IMR-90 (cell line): ENCODE measurements at regions not wholly inside any gene's neighbourhood (a gene's known extent, or its start where the extent isn't known, plus 50 kb on each side); places are given as distances from the start of the nearest gene placed in this dataset.

Experiments used
- ATAC-seq: fragments of 200-7000 bp; cut with Tn5 transposase; 2 replicates; pipeline ENCODE4 v1.9.1; 2020; ENCODE audit warnings: low read depth, mild to moderate bottlenecking, moderate library complexity
- BruUV-seq: library from RNA; stranded (reverse); fragments of 400-500 nt; replicated peaks from 2 replicates; lab custom pipeline; 2021; lab: Mats Ljungman, UMichigan
- CTCF ChIA-PET: fragments of 300-600 bp; formaldehyde crosslinking; extraction: SDS; loops from one replicate; lab custom pipeline; 2021; ENCODE audit warnings: antibody characterized with exemption; lab: Yijun Ruan, JAX
- POLR2A ChIA-PET: fragments of 300-600 bp; sonication (Branson Sonifier 250); formaldehyde crosslinking; loops from one replicate; lab custom pipeline; 2022; ENCODE audit warnings: antibody characterized with exemption; ENCODE audit not compliant: unreplicated experiment; lab: Charles Lee
- DNase-seq: peaks from one replicate; pipeline ENCODE4 v3.0.0; 2013
- H2AFZ ChIP-seq: replicated peaks from 2 replicates; pipeline ENCODE3; 2013; ENCODE audit warnings: low read length, mild to moderate bottlenecking; ENCODE audit not compliant: poor library complexity
- H2AK5ac ChIP-seq: 2 replicates; pipeline ENCODE4 v1.6.1; 2013; ENCODE audit warnings: low read depth, low read length, inconsistent platforms
- H2AK9ac ChIP-seq: replicated peaks from 2 replicates; pipeline ENCODE3; 2013; ENCODE audit warnings: mild to moderate bottlenecking, low read depth, low read length, moderate library complexity; ENCODE audit not compliant: poor library complexity
- H2BK120ac ChIP-seq: 2 replicates; pipeline ENCODE4 v1.6.1; 2013; ENCODE audit warnings: low read depth, low read length, inconsistent platforms
- H2BK15ac ChIP-seq: 3 replicates; pipeline ENCODE4 v1.6.1; 2013; ENCODE audit warnings: low read depth, low read length, inconsistent platforms
- H2BK20ac ChIP-seq: 2 replicates; pipeline ENCODE4 v1.6.1; 2013; ENCODE audit warnings: low read depth, mild to moderate bottlenecking, inconsistent platforms, low read length, moderate library complexity
- H2BK5ac ChIP-seq: 2 replicates; pipeline ENCODE4 v1.6.1; 2013; ENCODE audit warnings: mild to moderate bottlenecking, low read depth, low read length, inconsistent platforms; ENCODE audit not compliant: poor library complexity, severe bottlenecking
- H3K14ac ChIP-seq: replicated peaks from 2 replicates; pipeline ENCODE4 v1.6.1; 2013; ENCODE audit warnings: low read depth, low read length, inconsistent platforms
- H3K18ac ChIP-seq: 2 replicates; pipeline ENCODE4 v1.6.1; 2013; ENCODE audit warnings: low read depth, low read length, control low read depth
- H3K23ac ChIP-seq: 2 replicates; pipeline ENCODE4 v1.6.1; 2013; ENCODE audit warnings: low read depth, low read length, inconsistent platforms
- H3K27ac ChIP-seq: 2 replicates; pipeline ENCODE4 v1.5.1; 2013; ENCODE audit warnings: mild to moderate bottlenecking, control low read depth, low read length; ENCODE audit not compliant: insufficient read depth
- H3K27me3 ChIP-seq: 2 replicates; pipeline ENCODE4 v1.6.1; 2013; ENCODE audit warnings: low read length; ENCODE audit not compliant: control insufficient read depth, insufficient read depth
- H3K36me3 ChIP-seq: 2 replicates; pipeline ENCODE4 v1.6.1; 2013; ENCODE audit warnings: low read length, mixed read lengths; ENCODE audit not compliant: control insufficient read depth, insufficient read depth
- H3K4ac ChIP-seq: 2 replicates; pipeline ENCODE4 v1.6.1; 2013; ENCODE audit warnings: low read depth, low read length, inconsistent platforms
- H3K4me1 ChIP-seq: 2 replicates; pipeline ENCODE4 v1.6.1; 2013; ENCODE audit warnings: low read length, mixed read lengths; ENCODE audit not compliant: control insufficient read depth, insufficient read depth
- H3K4me2 ChIP-seq: 2 replicates; pipeline ENCODE4 v1.6.1; 2013; ENCODE audit warnings: low read depth, mild to moderate bottlenecking, control low read depth, low read length, moderate library complexity
- H3K4me3 ChIP-seq: 2 replicates; pipeline ENCODE4 v1.5.1; 2013; ENCODE audit warnings: low read depth, mild to moderate bottlenecking, control low read depth, low read length, moderate library complexity; ENCODE audit not compliant: insufficient read depth
- H3K56ac ChIP-seq: 2 replicates; pipeline ENCODE4 v1.6.1; 2013; ENCODE audit warnings: low read length, inconsistent platforms; ENCODE audit not compliant: insufficient read depth; ENCODE audit errors: extremely low read depth
- H3K79me1 ChIP-seq, 2 experiments: 2 replicates each; pipeline ENCODE4 v1.6.1; 2013; ENCODE audit warnings: low read length in 2 of 2, inconsistent platforms in 1 of 2, low read depth in 1 of 2
- H3K9ac ChIP-seq: 2 replicates; pipeline ENCODE4 v1.6.1; 2013; ENCODE audit warnings: low read depth, low read length, control low read depth
- H3K9me1 ChIP-seq: 2 replicates; pipeline ENCODE4 v1.6.1; 2013; ENCODE audit warnings: low read length, inconsistent platforms; ENCODE audit not compliant: insufficient read depth
- H3K9me3 ChIP-seq: 2 replicates; pipeline ENCODE4 v1.6.1; 2013; ENCODE audit warnings: low read length; ENCODE audit not compliant: control insufficient read depth, insufficient read depth
- H4K20me1 ChIP-seq: 2 replicates; pipeline ENCODE4 v1.6.1; 2013; ENCODE audit warnings: low read length, inconsistent platforms; ENCODE audit not compliant: insufficient read depth
- H4K5ac ChIP-seq: 2 replicates; pipeline ENCODE4 v1.6.1; 2013; ENCODE audit warnings: mild to moderate bottlenecking, low read depth, low read length, control low read depth
- H4K8ac ChIP-seq, 2 experiments: 2 replicates each; pipeline ENCODE4 v1.6.1; 2013; ENCODE audit warnings: low read depth in 2 of 2, low read length in 2 of 2, control low read depth in 1 of 2, inconsistent platforms in 1 of 2
- H4K91ac ChIP-seq: 2 replicates; pipeline ENCODE4 v1.6.1; 2013; ENCODE audit warnings: low read depth, low read length, inconsistent platforms; ENCODE audit not compliant: insufficient read depth
- BHLHE40 ChIP-seq: fragments of 150-350 bp; IDR thresholded peaks from 2 replicates; pipeline ENCODE4 v1.6.1; 2016; ENCODE audit warnings: mild to moderate bottlenecking, low read depth, low read length
- CEBPB ChIP-seq: IDR thresholded peaks from 2 replicates; pipeline ENCODE4 v1.6.1; 2012; ENCODE audit warnings: low read depth, low read length, improper control_type of control experiment
- CHD1 ChIP-seq: IDR thresholded peaks from 2 replicates; pipeline ENCODE4 v1.6.1; 2012; ENCODE audit warnings: low read depth, low read length, improper control_type of control experiment
- CTCF ChIP-seq: conservative IDR thresholded peaks from 2 replicates; pipeline ENCODE4 v1.5.1; 2012; ENCODE audit warnings: mild to moderate bottlenecking, low read depth, low read length, improper control_type of control experiment
- ELK1 ChIP-seq: fragments of 150-350 bp; IDR thresholded peaks from 2 replicates; pipeline ENCODE4 v1.6.1; 2016; ENCODE audit warnings: low read depth, mild to moderate bottlenecking, low read length, moderate library complexity, borderline replicate concordance
- MAFK ChIP-seq: IDR thresholded peaks from 2 replicates; pipeline ENCODE4 v1.6.1; 2012; ENCODE audit warnings: low read depth, low read length, improper control_type of control experiment
- NFE2L2 ChIP-seq: fragments of 150-350 bp; IDR thresholded peaks from 2 replicates; pipeline ENCODE4 v1.6.1; 2016; ENCODE audit warnings: low read depth, mild to moderate bottlenecking, low read length
- POLR2A ChIP-seq: IDR thresholded peaks from 2 replicates; pipeline ENCODE4 v1.6.1; 2012; ENCODE audit warnings: mild to moderate bottlenecking, low read depth, low read length
- RFX5 ChIP-seq: IDR thresholded peaks from 2 replicates; pipeline ENCODE4 v1.8.0; 2012; ENCODE audit warnings: low read depth, mild to moderate bottlenecking, low read length, moderate library complexity
- SMC3 ChIP-seq: fragments of 150-350 bp; IDR thresholded peaks from 2 replicates; pipeline ENCODE4 v1.6.1; 2016; ENCODE audit warnings: low read depth, mild to moderate bottlenecking, antibody characterized with exemption, low read length, moderate library complexity
- WGBS, 2 experiments: methylation state at CpG; one replicate each; pipeline versions ENCODE4 v1.1.5 to v1.1.7; 2013; ENCODE audit warnings: missing lambda C conversion rate in 2 of 2; ENCODE audit not compliant: insufficient read length in 1 of 2; ENCODE audit errors: extremely low coverage in 2 of 2; 5-methylcytosine and 5-hydroxymethylcytosine counted together
- dilution Hi-C: fragments of 300-500 bp; cut with HindIII; formaldehyde crosslinking; loops from one replicate; pipeline ENCODE4 v1.14.3; 2018; ENCODE audit warnings: low sequenced_read_pairs; ENCODE audit not compliant: unreplicated experiment
- in situ Hi-C: fragments of 300-500 bp; cut with MboI; formaldehyde crosslinking; loops from 3 replicates; pipeline ENCODE4 v1.14.3; 2019; ENCODE audit warnings: low sequenced_read_pairs, inconsistent platforms, mixed read lengths
- intact Hi-C: fragments of 100-400 bp; cut with micrococcal nuclease; formaldehyde crosslinking; loops from 2 replicates; pipeline ENCODE4 v1.10.0; 2022

DNA sequence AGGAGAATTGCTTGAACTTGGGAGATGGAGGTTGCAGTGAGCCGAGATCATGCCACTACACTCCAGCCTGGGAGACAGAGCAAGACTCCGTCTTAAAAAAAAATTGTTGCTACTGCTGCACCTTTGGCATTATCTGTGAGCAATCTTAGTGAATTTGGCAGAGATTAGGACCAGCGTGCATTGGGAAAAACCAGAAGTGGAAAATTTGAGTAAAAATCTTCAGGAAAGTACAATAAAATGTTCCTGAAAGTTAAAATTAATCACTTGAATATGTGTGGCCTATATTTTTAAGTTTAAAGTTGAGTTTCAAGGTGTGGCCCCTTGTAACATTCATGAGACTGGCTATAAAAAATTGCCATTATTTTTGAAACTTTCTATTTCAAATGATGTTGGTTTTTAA, 85.1 kb downstream of the SPRY1 start:
- Histone ChIP-seq H3K14ac (no peak overlapping the region), H3K36me3 (no peaks in the 10 kb centered on the region), H3K9ac (no peak overlapping the region), H4K91ac (no peak overlapping the region), H4K8ac (no peak overlapping the region), H2AFZ (no peak overlapping the region), H3K9me3 (no peaks in the 10 kb centered on the region), H3K9me1 (peaks cover 7% of the 10 kb centered on the region), H2AK9ac (no peak overlapping the region), H2BK15ac (no peak overlapping the region), H2BK5ac (no peak overlapping the region), H2AK5ac (no peak overlapping the region), H3K27me3 (no peaks in the 10 kb centered on the region), H3K4me3 (no peak overlapping the region), H4K5ac (no peak overlapping the region), H3K4me1 (peaks cover 14% of the 10 kb centered on the region), H3K27ac (no peak overlapping the region), H3K4me2 (no peak overlapping the region), H3K18ac (no peak overlapping the region), H3K4ac (no peak overlapping the region), H3K79me1 (no peaks in the 10 kb centered on the region), H2BK120ac (no peak overlapping the region), H3K23ac (no peak overlapping the region), H4K20me1 (no peaks in the 10 kb centered on the region), H2BK20ac (no peak overlapping the region), H3K56ac (no peak overlapping the region)
- POLR2A ChIA-PET = no interaction called here
- DNase-seq (no peak), ATAC-seq (no peak)
- 94% methylated on average over 3 of the region's 3 CpGs; no CpG with 5 or more reads in 1 of the 2 experiments for WGBS, 2 experiments
- CTCF ChIA-PET = no interaction called here
- no TSS peak for BruUV-seq
- in situ Hi-C loops (no loop called here), dilution Hi-C loops (no loop called here), intact Hi-C loops (no loop called here)
- no peak for TF ChIP-seq CTCF
- TF ChIP-seq POLR2A = no peak
- TF ChIP-seq BHLHE40 = no peak
- no peak for TF ChIP-seq CEBPB
- TF ChIP-seq SMC3 = no peak
- no peak for TF ChIP-seq NFE2L2
- no peak for TF ChIP-seq MAFK
- no peak for TF ChIP-seq RFX5
- no peak for TF ChIP-seq ELK1
- no peak for TF ChIP-seq CHD1
